ENCODE measurements at regions not wholly inside any gene's neighbourhood (a gene's known extent, or its start where the extent isn't known, plus 50 kb on each side); places are given as distances from the start of the nearest gene placed in this dataset.

DNA sequence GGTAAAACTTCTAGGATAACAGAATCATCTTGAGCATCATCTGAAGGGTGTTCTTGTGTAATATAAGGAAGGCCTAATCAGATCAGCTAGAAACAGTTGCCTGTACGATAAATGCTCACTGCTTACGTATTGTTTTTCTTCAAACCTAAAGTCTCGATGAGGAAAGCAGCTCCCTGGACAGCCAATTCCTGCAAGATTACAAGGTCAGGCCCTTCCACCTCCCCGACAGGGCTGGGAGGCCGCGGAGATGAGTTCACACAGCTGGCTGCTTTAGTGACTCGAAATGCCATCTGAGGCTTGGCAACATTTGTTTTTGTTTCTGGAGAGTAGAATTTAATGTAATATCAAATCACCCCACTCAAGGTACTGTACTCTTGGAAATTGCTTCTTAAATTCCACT is 95.1 kb upstream of the PFKP start:
- TF ChIP-seq, protein P1, sequence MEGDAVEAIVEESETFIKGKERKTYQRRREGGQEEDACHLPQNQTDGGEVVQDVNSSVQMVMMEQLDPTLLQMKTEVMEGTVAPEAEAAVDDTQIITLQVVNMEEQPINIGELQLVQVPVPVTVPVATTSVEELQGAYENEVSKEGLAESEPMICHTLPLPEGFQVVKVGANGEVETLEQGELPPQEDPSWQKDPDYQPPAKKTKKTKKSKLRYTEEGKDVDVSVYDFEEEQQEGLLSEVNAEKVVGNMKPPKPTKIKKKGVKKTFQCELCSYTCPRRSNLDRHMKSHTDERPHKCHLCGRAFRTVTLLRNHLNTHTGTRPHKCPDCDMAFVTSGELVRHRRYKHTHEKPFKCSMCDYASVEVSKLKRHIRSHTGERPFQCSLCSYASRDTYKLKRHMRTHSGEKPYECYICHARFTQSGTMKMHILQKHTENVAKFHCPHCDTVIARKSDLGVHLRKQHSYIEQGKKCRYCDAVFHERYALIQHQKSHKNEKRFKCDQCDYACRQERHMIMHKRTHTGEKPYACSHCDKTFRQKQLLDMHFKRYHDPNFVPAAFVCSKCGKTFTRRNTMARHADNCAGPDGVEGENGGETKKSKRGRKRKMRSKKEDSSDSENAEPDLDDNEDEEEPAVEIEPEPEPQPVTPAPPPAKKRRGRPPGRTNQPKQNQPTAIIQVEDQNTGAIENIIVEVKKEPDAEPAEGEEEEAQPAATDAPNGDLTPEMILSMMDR (IDR thresholded peaks at IDR 0.05; ENCODE audit: borderline replicate concordance), result no peak
- no peak overlapping the region for H3K27ac ChIP-seq (replicated peaks)
- peaks cover 12% of the 10 kb centered on the region for H3K27me3 ChIP-seq (ENCODE audit: low read depth)
- H3K4me3 ChIP-seq, result no peak overlapping the region
- H3K4me1 ChIP-seq, result no peaks in the 10 kb centered on the region
- H3K36me3 ChIP-seq, result no peaks in the 10 kb centered on the region
- intact Hi-C loops (cut with micrococcal nuclease), result no loop called here
- DNase-seq, result no peak
- no peaks in the 10 kb centered on the region for H3K9me3 ChIP-seq (replicated peaks)

DNA sequence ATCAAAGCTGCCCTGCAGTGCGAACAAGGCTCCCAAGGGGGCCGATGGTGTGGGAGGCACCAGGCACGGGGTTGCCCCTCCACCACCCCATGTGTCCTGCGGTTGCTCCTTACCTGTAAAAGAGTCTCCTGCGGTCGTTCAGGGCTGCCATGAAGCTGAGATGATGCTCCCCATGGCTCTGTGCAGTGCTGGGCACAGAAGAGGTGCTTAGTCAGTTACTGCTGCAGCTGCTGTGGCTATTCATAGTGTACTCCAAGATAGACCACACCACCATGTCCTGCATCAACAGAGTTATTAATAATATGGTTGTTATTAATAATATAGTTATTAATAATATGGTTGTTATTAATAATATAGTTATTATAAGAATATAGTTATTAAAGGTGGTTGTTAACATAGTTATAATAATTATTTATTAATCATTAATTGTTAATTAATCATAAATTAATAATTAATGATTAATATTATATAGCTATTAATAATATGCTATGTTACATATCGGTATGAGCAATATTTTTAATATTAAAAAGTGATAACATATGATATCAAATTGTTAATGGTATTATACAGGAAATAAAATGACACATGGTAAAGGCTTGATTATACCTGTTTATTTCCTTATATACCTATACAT is 97.0 kb upstream of the PFKP start:
- H3K4me1 ChIP-seq, result no peaks in the 10 kb centered on the region
- no peak overlapping the region for H3K27ac ChIP-seq (replicated peaks)
- H3K36me3 ChIP-seq, result no peaks in the 10 kb centered on the region
- no peaks in the 10 kb centered on the region for H3K9me3 ChIP-seq (replicated peaks)
- TF ChIP-seq, protein P1 (IDR thresholded peaks at IDR 0.05; ENCODE audit: borderline replicate concordance), result no peak
- peaks cover 27% of the 10 kb centered on the region for H3K27me3 ChIP-seq (ENCODE audit: low read depth)
- intact Hi-C loops (cut with micrococcal nuclease), result no loop called here
- no peak for DNase-seq
- no peak overlapping the region for H3K4me3 ChIP-seq

DNA sequence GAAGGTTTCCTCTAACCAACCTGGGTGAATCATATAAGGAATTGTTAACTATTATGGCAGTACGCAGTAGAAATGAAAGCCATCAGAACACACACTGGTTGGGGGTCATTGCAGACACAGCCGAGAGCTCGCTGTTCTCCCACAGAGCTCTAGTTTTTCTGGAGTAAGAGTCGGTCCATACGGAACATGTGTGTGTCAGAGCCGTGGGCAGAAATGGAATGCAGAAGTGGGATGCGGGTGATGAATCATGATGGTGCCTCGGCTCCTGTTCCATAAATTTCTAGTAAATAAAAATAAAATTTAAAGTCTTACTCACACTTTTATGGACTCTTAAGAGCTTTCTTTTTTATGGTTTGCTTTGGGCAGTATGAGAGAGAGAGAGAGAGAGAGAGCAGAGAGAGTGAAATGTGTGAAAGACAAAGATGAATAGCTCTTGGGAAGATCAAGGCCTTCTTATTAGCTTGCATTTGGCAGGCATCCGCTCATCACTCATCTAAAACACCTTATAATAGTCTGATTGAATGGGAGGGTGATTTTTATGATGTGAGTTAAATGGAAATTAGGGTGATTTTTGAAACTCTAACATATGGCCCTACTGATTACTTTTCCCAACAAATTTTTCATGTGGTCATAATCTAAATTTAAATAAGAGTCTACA is 98.8 kb upstream of the PFKP start:
- no peak overlapping the region for H3K4me3 ChIP-seq
- H3K27me3 ChIP-seq (ENCODE audit: low read depth), result peaks cover 32% of the 10 kb centered on the region
- no peak for DNase-seq
- intact Hi-C loops (cut with micrococcal nuclease), result no loop called here
- no peaks in the 10 kb centered on the region for H3K4me1 ChIP-seq
- no peaks in the 10 kb centered on the region for H3K36me3 ChIP-seq
- H3K9me3 ChIP-seq (replicated peaks), result no peaks in the 10 kb centered on the region
- no peak overlapping the region for H3K27ac ChIP-seq (replicated peaks)
- TF ChIP-seq, protein P1 (IDR thresholded peaks at IDR 0.05; ENCODE audit: borderline replicate concordance), result no peak

DNA sequence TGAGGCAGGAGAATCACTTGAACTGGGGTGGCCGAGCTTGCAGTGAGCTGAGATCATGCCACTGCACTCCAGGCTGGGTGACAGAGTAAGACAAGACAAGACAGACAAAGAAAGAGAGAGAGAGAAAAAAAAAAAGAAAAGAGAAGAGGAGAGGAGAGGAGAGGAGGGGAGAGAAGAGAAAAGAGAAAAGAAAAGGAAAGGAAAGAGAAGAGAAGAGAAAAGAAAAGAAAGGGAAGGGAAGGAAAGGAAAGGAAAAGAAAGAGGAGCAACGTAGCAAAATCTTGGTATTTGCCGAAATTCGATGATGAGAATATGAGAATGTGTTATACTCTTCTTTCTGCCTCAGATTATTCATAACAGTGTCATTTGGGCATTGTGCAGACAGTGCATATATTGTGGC is 101.2 kb upstream of the PFKP start:
- no peak for DNase-seq
- TF ChIP-seq, protein P1 (IDR thresholded peaks at IDR 0.05; ENCODE audit: borderline replicate concordance), result no peak
- peaks cover 41% of the 10 kb centered on the region for H3K27me3 ChIP-seq (ENCODE audit: low read depth)
- intact Hi-C loops (cut with micrococcal nuclease), result no loop called here
- H3K36me3 ChIP-seq, result no peaks in the 10 kb centered on the region
- no peaks in the 10 kb centered on the region for H3K9me3 ChIP-seq (replicated peaks)
- no peak overlapping the region for H3K4me3 ChIP-seq
- H3K27ac ChIP-seq (replicated peaks), result no peak overlapping the region
- no peaks in the 10 kb centered on the region for H3K4me1 ChIP-seq

DNA sequence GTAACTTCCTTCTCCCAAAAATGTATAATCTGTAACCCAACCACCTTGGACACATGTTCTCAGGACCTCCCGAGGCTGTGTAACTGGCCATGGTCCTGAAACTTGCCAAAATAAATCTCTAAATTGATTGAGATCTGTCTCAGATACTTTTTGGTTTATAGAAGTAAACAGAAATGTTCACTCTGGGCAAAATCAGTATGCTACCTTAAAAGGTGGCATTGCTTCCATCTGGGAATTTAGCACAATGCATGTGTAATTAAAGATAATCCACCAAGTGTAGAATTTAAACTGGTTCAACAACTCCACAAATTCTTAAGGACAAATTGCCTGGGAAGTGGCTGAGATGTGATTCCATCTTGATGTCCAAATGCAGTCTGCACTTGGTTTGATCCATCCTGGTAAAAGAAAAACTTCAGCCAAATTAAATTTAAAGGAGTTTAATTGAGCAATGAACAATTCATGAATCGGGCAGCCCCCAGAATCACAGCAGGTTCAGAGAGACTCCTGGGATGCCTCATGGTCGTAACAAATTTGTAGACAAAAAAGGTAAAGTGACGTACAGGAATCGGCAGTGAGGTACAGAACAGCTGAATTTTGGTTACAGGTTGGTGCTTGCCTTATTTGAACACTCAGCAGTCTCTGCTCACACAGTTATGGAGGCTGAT is 102.6 kb upstream of the PFKP start:
- intact Hi-C loops (cut with micrococcal nuclease), result no loop called here
- TF ChIP-seq, protein P1 (IDR thresholded peaks at IDR 0.05; ENCODE audit: borderline replicate concordance), result no peak
- DNase-seq, result no peak
- Histone ChIP-seq H3K36me3 (no peaks in the 10 kb centered on the region), H3K27me3 (ENCODE audit: low read depth) (peaks cover 42% of the 10 kb centered on the region), H3K27ac (replicated peaks) (no peak overlapping the region), H3K4me1 (no peaks in the 10 kb centered on the region), H3K4me3 (no peak overlapping the region), H3K9me3 (replicated peaks) (no peaks in the 10 kb centered on the region)

All from left ventricle myocardium inferior (tissue), 1 donor.